OCI-LY7 (cell line): ENCODE measurements at regions not wholly inside any gene's neighbourhood (a gene's known extent, or its start where the extent isn't known, plus 50 kb on each side); places are given as distances from the start of the nearest gene placed in this dataset.

Source experiments
- BruUV-seq: library from RNA; stranded (reverse); fragments of 400-500 nt; replicated peaks from 2 replicates; lab custom pipeline; 2021; lab: Mats Ljungman, UMichigan
- CTCF ChIA-PET: fragments of 300-600 bp; sonication (Branson Sonifier 250); formaldehyde crosslinking; loops from one replicate; lab custom pipeline; 2022; ENCODE audit warnings: antibody characterized with exemption; ENCODE audit not compliant: unreplicated experiment; lab: Charles Lee
- POLR2A ChIA-PET: fragments of 300-600 bp; sonication (Branson Sonifier 250); formaldehyde crosslinking; loops from one replicate; lab custom pipeline; 2022; ENCODE audit warnings: antibody characterized with exemption; lab: Charles Lee
- DNase-seq: peaks from one replicate; pipeline ENCODE4 v3.0.0-alpha.2; 2015; ENCODE audit warnings: low spot score
- H2AFZ ChIP-seq: fragments of 200-600 bp; sonication (generic), shearing (Covaris generic); 2 replicates; pipeline ENCODE4 v1.6.1; 2014; ENCODE audit warnings: mild to moderate bottlenecking, antibody characterized with exemption, low read length, moderate library complexity
- H3K27ac ChIP-seq: fragments of 200-600 bp; sonication (generic); 2 replicates; pipeline ENCODE4 v1.5.1; 2014; ENCODE audit warnings: mixed run types, low read depth, mild to moderate bottlenecking, moderate library complexity, low read length, inconsistent platforms; ENCODE audit not compliant: poor library complexity, severe bottlenecking
- H3K36me3 ChIP-seq: fragments of 200-600 bp; sonication (generic); 2 replicates; pipeline ENCODE4 v1.6.1; 2014; ENCODE audit warnings: mild to moderate bottlenecking, antibody characterized with exemption, low read length, moderate library complexity, mixed read lengths; ENCODE audit not compliant: insufficient read depth
- H3K4me1 ChIP-seq: fragments of 200-600 bp; sonication (generic); 2 replicates; pipeline ENCODE4 v1.5.1; 2014; ENCODE audit warnings: mild to moderate bottlenecking, low read length; ENCODE audit not compliant: insufficient read depth, poor library complexity, severe bottlenecking
- H3K4me2 ChIP-seq: fragments of 200-600 bp; sonication (generic); 2 replicates; pipeline ENCODE4 v1.6.1; 2014; ENCODE audit warnings: mild to moderate bottlenecking, low read length
- H3K4me3 ChIP-seq: fragments of 200-600 bp; sonication (generic); 2 replicates; pipeline ENCODE4 v1.5.1; 2014; ENCODE audit warnings: mild to moderate bottlenecking, low read depth, low read length; ENCODE audit not compliant: poor library complexity, severe bottlenecking
- H3K79me2 ChIP-seq: fragments of 200-600 bp; sonication (generic); 2 replicates; pipeline ENCODE4 v1.6.1; 2016; ENCODE audit warnings: low read depth, mild to moderate bottlenecking, low read length, moderate library complexity, mixed read lengths; ENCODE audit not compliant: insufficient read depth
- H3K9me2 ChIP-seq: fragments of 200-600 bp; sonication (generic); 2 replicates; pipeline ENCODE4 v1.6.1; 2016; ENCODE audit warnings: mild to moderate bottlenecking, low read length, mixed read lengths; ENCODE audit not compliant: insufficient read depth
- H3K9me3 ChIP-seq: fragments of 200-600 bp; sonication (generic); 2 replicates; pipeline ENCODE4 v1.6.1; 2014; ENCODE audit warnings: mild to moderate bottlenecking, mixed run types, low read length, mixed read lengths
- H4K20me1 ChIP-seq: fragments of 200-600 bp; sonication (generic); 2 replicates; pipeline ENCODE4 v1.6.1; 2014; ENCODE audit warnings: mild to moderate bottlenecking, antibody characterized with exemption, low read length, moderate library complexity, mixed read lengths; ENCODE audit not compliant: insufficient read depth
- EZH2phosphoT487 ChIP-seq: fragments of 200-600 bp; sonication (generic); IDR thresholded peaks from 2 replicates; pipeline ENCODE4 v1.6.1; 2018; ENCODE audit warnings: low read depth, borderline replicate concordance, mild to moderate bottlenecking, mixed run types, antibody characterized with exemption, low read length, moderate library complexity, mixed read lengths
- intact Hi-C: fragments of 100-400 bp; cut with micrococcal nuclease; formaldehyde crosslinking; loops from one replicate; pipeline ENCODE4 v1.10.0; 2022; ENCODE audit not compliant: unreplicated experiment
- TF ChIP-seq, protein P1 (sequence below): fragments of 200-600 bp; sonication (generic); conservative IDR thresholded peaks from 2 replicates; pipeline ENCODE4 v1.5.1; 2014; ENCODE audit warnings: mild to moderate bottlenecking, antibody characterized with exemption, low read length, moderate library complexity, mixed read lengths

DNA sequence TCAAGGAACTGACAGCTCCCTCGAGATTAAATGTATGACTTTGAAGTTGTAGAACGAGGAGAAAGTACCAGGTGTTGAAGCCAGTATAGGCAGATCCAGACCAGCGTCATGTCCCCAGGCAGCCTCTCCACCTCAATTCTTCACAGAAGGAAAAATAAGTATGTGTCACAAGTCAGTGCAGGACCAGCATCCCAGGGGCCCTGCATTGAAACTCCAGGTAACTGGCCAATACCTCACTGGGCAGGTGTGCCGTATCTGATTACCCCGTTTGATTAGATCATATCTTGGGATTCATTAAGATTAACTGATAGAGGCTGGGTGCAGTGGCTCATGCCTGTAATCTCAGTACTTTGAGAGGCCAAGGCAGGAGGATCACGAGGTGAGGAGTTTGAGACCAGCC is 466.7 kb upstream of the B3GAT1 start:
- intact Hi-C loops: loop anchor here (10.0 kb wide), 1 partner anchor 764 kb away; no protein-coding TSS in a partner anchor
- Histone ChIP-seq H2AFZ (no peak overlapping the region), H4K20me1 (no peaks in the 10 kb centered on the region), H3K4me2 (no peak overlapping the region), H3K36me3 (no peaks in the 10 kb centered on the region), H3K4me3 (no peak overlapping the region), H3K79me2 (no peaks in the 10 kb centered on the region), H3K9me2 (no peaks in the 10 kb centered on the region), H3K9me3 (no peaks in the 10 kb centered on the region), H3K27ac (no peak overlapping the region), H3K4me1 (no peaks in the 10 kb centered on the region)
- ChIA-PET CTCF (no interaction called here), POLR2A (no interaction called here)
- TF ChIP-seq EZH2phosphoT487: no peak
- TF ChIP-seq, protein P1, sequence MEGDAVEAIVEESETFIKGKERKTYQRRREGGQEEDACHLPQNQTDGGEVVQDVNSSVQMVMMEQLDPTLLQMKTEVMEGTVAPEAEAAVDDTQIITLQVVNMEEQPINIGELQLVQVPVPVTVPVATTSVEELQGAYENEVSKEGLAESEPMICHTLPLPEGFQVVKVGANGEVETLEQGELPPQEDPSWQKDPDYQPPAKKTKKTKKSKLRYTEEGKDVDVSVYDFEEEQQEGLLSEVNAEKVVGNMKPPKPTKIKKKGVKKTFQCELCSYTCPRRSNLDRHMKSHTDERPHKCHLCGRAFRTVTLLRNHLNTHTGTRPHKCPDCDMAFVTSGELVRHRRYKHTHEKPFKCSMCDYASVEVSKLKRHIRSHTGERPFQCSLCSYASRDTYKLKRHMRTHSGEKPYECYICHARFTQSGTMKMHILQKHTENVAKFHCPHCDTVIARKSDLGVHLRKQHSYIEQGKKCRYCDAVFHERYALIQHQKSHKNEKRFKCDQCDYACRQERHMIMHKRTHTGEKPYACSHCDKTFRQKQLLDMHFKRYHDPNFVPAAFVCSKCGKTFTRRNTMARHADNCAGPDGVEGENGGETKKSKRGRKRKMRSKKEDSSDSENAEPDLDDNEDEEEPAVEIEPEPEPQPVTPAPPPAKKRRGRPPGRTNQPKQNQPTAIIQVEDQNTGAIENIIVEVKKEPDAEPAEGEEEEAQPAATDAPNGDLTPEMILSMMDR: no peak
- no peak for DNase-seq
- BruUV-seq: no TSS peak

GRCh38 chr11:134876226-134876625 is 464.2 kb upstream of the B3GAT1 start:
- no TSS peak for BruUV-seq
- intact Hi-C loops: loop anchor here (10.0 kb wide), 1 partner anchor 761 kb away; no protein-coding TSS in a partner anchor
- POLR2A ChIA-PET: no interaction called here

GRCh38 chr11:134866981-134867675 is 455.1 kb upstream of the B3GAT1 start:
- H3K4me1 ChIP-seq: no peaks in the 10 kb centered on the region
- intact Hi-C loops: no loop called here
- TF ChIP-seq EZH2phosphoT487: no peak
- TF ChIP-seq, protein P1: no peak
- no peak for DNase-seq
- no peaks in the 10 kb centered on the region for H3K9me2 ChIP-seq
- BruUV-seq: no TSS peak
- no peak overlapping the region for H3K4me3 ChIP-seq
- H3K4me2 ChIP-seq: no peak overlapping the region
- no peak overlapping the region for H2AFZ ChIP-seq
- H4K20me1 ChIP-seq: no peaks in the 10 kb centered on the region
- ChIA-PET POLR2A (no interaction called here), CTCF (no interaction called here)
- H3K27ac ChIP-seq: no peak overlapping the region
- no peaks in the 10 kb centered on the region for H3K79me2 ChIP-seq
- H3K9me3 ChIP-seq: no peaks in the 10 kb centered on the region
- no peaks in the 10 kb centered on the region for H3K36me3 ChIP-seq

More at GRCh38 chr11:134876226-134876625, 464.2 kb upstream of the B3GAT1 start:
- CTCF ChIA-PET: no interaction called here
- Histone ChIP-seq H3K4me1 (no peaks in the 10 kb centered on the region), H3K4me3 (no peak overlapping the region), H3K27ac (no peak overlapping the region), H3K36me3 (no peaks in the 10 kb centered on the region), H3K4me2 (no peak overlapping the region), H3K9me3 (no peaks in the 10 kb centered on the region), H3K9me2 (no peaks in the 10 kb centered on the region), H4K20me1 (no peaks in the 10 kb centered on the region), H2AFZ (no peak overlapping the region), H3K79me2 (no peaks in the 10 kb centered on the region)
- DNase-seq: no peak
- TF ChIP-seq, protein P1: no peak
- TF ChIP-seq EZH2phosphoT487: no peak
